Common myeloid progenitor, CD34-positive (primary cell): ENCODE measurements at regions not wholly inside any gene's neighbourhood (a gene's known extent, or its start where the extent isn't known, plus 50 kb on each side); places are given as distances from the start of the nearest gene placed in this dataset.

Experiments used
- CTCF ChIA-PET: fragments of 350-600 bp; sonication (Branson Sonifier 250); formaldehyde crosslinking; loops from one replicate; lab custom pipeline; 2021; ENCODE audit warnings: antibody characterized with exemption; lab: Charles Lee
- POLR2A ChIA-PET: fragments of 350-600 bp; sonication (Branson Sonifier 250); formaldehyde crosslinking; loops from one replicate; lab custom pipeline; 2021; ENCODE audit warnings: antibody characterized with exemption; lab: Charles Lee
- DNase-seq, 3 donors: peaks; one replicate each; pipeline versions ENCODE4 v3.0.0 to v3.0.0-alpha.2; 2013
- H3K27ac ChIP-seq, 2 experiments: 1 replicate in 1 of 2; 2 replicates in 1 of 2; pipeline ENCODE4 v1.7.0; 2013; ENCODE audit warnings: inconsistent platforms in 2 of 2, low read length in 2 of 2, mild to moderate bottlenecking in 2 of 2, low read depth in 1 of 2, moderate library complexity in 1 of 2; ENCODE audit not compliant: severe bottlenecking in 2 of 2, insufficient read depth in 1 of 2, poor library complexity in 1 of 2
- H3K27me3 ChIP-seq, 5 experiments: replicated peaks in 2 of 5; 1 replicate in 3 of 5; 2 replicates in 2 of 5; pipeline versions ENCODE4 v1.6.1 to v1.7.0; 2013; ENCODE audit warnings: low read length in 4 of 5, mild to moderate bottlenecking in 2 of 5, moderate library complexity in 2 of 5, inconsistent platforms in 1 of 5; ENCODE audit not compliant: insufficient read depth in 5 of 5, control insufficient read depth in 4 of 5
- H3K36me3 ChIP-seq, 4 experiments: 1 replicate in 2 of 4; 2 replicates in 2 of 4; pipeline versions ENCODE4 v1.6.1 to v1.7.0; 2013; ENCODE audit warnings: low read length in 3 of 4, control low read depth in 1 of 4, mild to moderate bottlenecking in 1 of 4; ENCODE audit not compliant: control insufficient read depth in 4 of 4, insufficient read depth in 4 of 4
- H3K4me1 ChIP-seq, 4 experiments: 1 replicate in 3 of 4; 2 replicates in 1 of 4; pipeline versions ENCODE4 v1.6.1 to v1.7.1; 2013; ENCODE audit warnings: low read length in 3 of 4, mild to moderate bottlenecking in 3 of 4, control low read depth in 1 of 4, inconsistent platforms in 1 of 4, moderate library complexity in 1 of 4; ENCODE audit not compliant: control insufficient read depth in 4 of 4, insufficient read depth in 4 of 4; ENCODE audit errors: control extremely low read depth in 1 of 4
- H3K4me3 ChIP-seq, 7 experiments: 1 replicate in 4 of 7; 2 replicates in 3 of 7; pipeline versions ENCODE4 v1.5.1 to v1.7.0; 2013; ENCODE audit warnings: mild to moderate bottlenecking in 7 of 7, low read length in 6 of 7, moderate library complexity in 6 of 7, inconsistent platforms in 2 of 7, low read depth in 2 of 7, control low read depth in 1 of 7; ENCODE audit not compliant: insufficient read depth in 4 of 7, control insufficient read depth in 1 of 7; ENCODE audit errors: extremely low read depth in 1 of 7
- H3K9me3 ChIP-seq, 5 experiments: 1 replicate in 4 of 5; 2 replicates in 1 of 5; pipeline versions ENCODE4 v1.6.1 to v1.7.1; 2013; ENCODE audit warnings: low read length in 4 of 5, mild to moderate bottlenecking in 2 of 5, inconsistent platforms in 1 of 5, low read depth in 1 of 5, moderate library complexity in 1 of 5; ENCODE audit not compliant: control insufficient read depth in 4 of 5, insufficient read depth in 2 of 5; ENCODE audit errors: control extremely low read depth in 1 of 5
- WGBS: methylation state at CpG from one replicate; pipeline ENCODE4 v1.1.5; 2013; ENCODE audit not compliant: insufficient coverage; 5-methylcytosine and 5-hydroxymethylcytosine counted together

GRCh38 chrX:13888284-13888683 lies 71.4 kb upstream of the GPM6B start:
- CTCF ChIA-PET, result no interaction called here
- no peak for DNase-seq
- H3K4me1 ChIP-seq, result no peaks in the 10 kb centered on the region
- no peaks in the 10 kb centered on the region for H3K9me3 ChIP-seq
- H3K4me3 ChIP-seq, result no peak overlapping the region
- POLR2A ChIA-PET, result no interaction called here
- WGBS, result 98% methylated on average over 7 of the region's 8 CpGs
- no peak overlapping the region for H3K27ac ChIP-seq
- no peaks in the 10 kb centered on the region for H3K36me3 ChIP-seq
- H3K27me3 ChIP-seq, result peaks cover 0 to 3% (median 0%) of the 10 kb centered on the region in 5 experiments

- ChIA-PET POLR2A (no interaction called here), CTCF (no interaction called here)
- no peak overlapping the region for H3K27ac ChIP-seq
- H3K4me1 ChIP-seq, result no peaks in the 10 kb centered on the region
- DNase-seq, result no peak
- no peaks in the 10 kb centered on the region for H3K36me3 ChIP-seq
- H3K9me3 ChIP-seq, result no peaks in the 10 kb centered on the region
- H3K27me3 ChIP-seq, result peaks cover 0 to 3% (median 0%) of the 10 kb centered on the region in 5 experiments
- WGBS, result 94% methylated on average over 3 of the region's 9 CpGs
- H3K4me3 ChIP-seq, result no peak overlapping the region
Observed at GRCh38 chrX:13885591-13885990, 68.7 kb upstream of the GPM6B start.

- CTCF ChIA-PET, result no interaction called here
- no peak for DNase-seq
- H3K4me1 ChIP-seq, result no peaks in the 10 kb centered on the region
- POLR2A ChIA-PET, result no interaction called here
- 92% methylated on average over 4 of the region's 4 CpGs for WGBS
- H3K36me3 ChIP-seq, result no peaks in the 10 kb centered on the region
- H3K9me3 ChIP-seq, result no peaks in the 10 kb centered on the region
- no peaks in the 10 kb centered on the region for H3K27me3 ChIP-seq
- H3K4me3 ChIP-seq, result no peak overlapping the region
- H3K27ac ChIP-seq, result no peak overlapping the region
Observed at GRCh38 chrX:13876652-13877051, 59.8 kb upstream of the GPM6B start.

GRCh38 chrX:13875572-13875971 lies 58.7 kb upstream of the GPM6B start:
- H3K4me1 ChIP-seq, result no peaks in the 10 kb centered on the region
- POLR2A ChIA-PET, result no interaction called here
- 100% methylated on average over 3 of the region's 3 CpGs for WGBS

GRCh38 chrX:13868591-13868990 lies 51.7 kb upstream of the GPM6B start:
- no peaks in the 10 kb centered on the region for H3K4me1 ChIP-seq
- peaks cover 0 to 11% (median 0%) of the 10 kb centered on the region in 5 experiments for H3K27me3 ChIP-seq
- H3K4me3 ChIP-seq, result no peak overlapping the region
- DNase-seq, result no peak
- no peaks in the 10 kb centered on the region for H3K36me3 ChIP-seq
- POLR2A ChIA-PET, result no interaction called here
- H3K9me3 ChIP-seq, result no peaks in the 10 kb centered on the region
- no peak overlapping the region for H3K27ac ChIP-seq
- CTCF ChIA-PET, result no interaction called here

More at GRCh38 chrX:13875572-13875971, 58.7 kb upstream of the GPM6B start:
- DNase-seq, result no peak
- H3K36me3 ChIP-seq, result no peaks in the 10 kb centered on the region
- CTCF ChIA-PET, result no interaction called here
- H3K27me3 ChIP-seq, result no peaks in the 10 kb centered on the region
- no peak overlapping the region for H3K4me3 ChIP-seq
- no peaks in the 10 kb centered on the region for H3K9me3 ChIP-seq
- H3K27ac ChIP-seq, result no peak overlapping the region
